GM19239 (cell line): ENCODE measurements at regions not wholly inside any gene's neighbourhood (a gene's known extent, or its start where the extent isn't known, plus 50 kb on each side); places are given as distances from the start of the nearest gene placed in this dataset.
"Not testable (repeated sequence)": the region's sequence is repeated elsewhere in the genome, so short reads cannot be mapped to it uniquely, and the experiment has no call there.

Experiments used
- DNase-seq: peaks from one replicate; pipeline ENCODE4 v3.0.0; 2011; ENCODE audit warnings: low spot score; ENCODE audit not compliant: insufficient read length
- FAIRE-seq: peaks from 2 replicates; lab custom pipeline; 2011; peaks lifted over from hg19 to GRCh38; lab: Jason Lieb, UNC

DNA sequence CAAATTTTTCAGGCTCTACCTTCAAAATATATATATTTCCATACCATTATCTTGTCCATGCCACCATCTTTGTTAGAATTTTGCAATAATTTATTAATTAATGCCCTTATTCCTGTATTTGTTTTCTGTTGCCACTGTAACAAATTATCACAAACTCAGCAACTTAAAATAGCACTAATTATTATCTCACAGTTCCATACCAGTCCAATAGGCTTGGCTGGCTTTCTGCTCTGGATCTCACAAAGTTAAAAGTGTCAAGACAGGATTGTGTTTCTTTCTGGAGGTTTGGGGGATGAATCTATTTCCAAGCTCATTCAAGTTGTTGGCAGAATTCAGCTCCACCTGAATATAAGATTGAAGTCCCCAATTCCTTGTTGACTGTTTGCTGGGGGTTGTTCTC, 58.6 kb upstream of the SLC38A4 start:
- DNase-seq (no peak), FAIRE-seq (no peak)

DNA sequence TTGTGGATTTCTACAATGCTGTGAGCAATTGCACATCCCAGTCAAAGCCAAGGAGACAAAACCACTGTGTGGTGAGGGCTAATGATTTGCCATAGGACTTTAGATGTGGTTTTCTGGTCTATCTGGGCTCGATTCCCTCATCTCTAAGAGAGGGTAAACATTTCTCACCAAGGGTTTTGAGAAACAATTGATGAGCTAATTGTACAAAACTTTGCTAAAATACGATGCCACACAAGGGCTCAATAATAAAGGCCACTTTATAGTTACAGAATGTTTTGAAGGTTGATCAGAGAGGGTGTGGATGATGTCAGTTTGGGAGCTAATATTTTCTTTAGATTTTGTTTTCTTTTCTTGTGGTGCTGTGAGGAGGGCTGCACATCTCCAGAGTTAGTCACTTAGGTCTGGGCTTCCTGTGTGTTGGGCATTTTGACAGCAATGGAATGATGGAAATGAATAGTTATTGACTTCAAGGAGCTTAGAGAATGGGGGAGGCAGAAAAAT, 60.8 kb upstream of the SLC38A4 start:
- DNase-seq = no peak
- FAIRE-seq = no peak

DNA sequence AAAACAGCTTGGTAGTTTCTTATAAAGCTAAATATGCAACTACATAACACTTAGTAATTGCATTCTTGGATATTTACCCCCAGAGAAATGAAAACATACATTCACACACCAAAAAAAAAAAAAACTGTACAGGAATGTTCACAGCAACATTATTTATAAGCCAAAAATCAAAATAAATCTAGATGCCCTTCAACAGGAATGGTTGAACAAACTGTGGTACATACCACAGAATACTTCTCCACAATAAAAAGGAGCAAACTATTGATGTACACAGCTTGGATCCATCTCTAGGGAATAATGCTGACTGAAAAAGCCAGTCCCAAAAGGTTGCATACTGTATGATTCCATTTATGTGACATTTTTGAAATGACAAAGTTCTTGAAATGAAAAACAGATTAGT, 62.1 kb upstream of the SLC38A4 start:
- DNase-seq = no peak

DNA sequence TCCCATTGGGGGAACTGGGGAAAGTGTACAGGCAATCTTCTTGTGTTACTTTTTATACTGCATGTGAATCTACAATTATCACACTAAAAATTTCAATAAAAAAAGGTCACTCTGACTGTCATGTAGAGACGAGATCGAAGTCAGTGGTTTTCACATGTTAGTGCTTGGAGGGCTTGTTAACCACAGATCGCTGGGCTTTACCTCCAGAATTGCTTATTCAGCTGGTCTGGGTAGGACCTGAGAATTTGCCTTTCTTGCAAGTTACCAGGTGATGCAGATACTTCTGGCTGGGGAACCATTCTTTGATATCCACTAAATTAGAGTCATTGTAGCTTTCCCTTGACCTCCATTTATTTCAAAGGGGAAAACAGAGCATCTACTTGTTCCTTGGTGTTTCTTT, 62.8 kb upstream of the SLC38A4 start:
- DNase-seq (no peak), FAIRE-seq (no peak)

More for the DNA sequence above, 62.1 kb upstream of the SLC38A4 start:
- FAIRE-seq = no peak

DNA sequence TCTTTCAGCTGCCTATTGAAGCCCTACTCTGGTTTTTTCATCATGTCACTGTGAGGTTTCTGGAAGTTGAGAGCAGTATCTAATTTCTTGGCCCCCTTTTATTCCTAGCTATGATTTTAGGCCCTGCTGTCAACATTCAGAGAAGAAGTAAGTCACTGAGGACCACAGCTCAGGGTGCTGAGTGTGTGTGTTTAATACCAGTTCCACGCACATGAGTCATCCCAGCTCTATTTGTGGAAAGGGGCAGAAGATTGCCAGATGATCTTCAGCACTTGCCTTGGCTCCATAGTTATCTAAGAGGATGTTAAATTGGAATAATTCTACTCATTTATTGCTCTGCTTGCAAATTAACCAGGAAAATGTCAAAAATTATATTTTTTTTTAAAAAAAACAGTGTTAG, 65.5 kb upstream of the SLC38A4 start:
- DNase-seq = no peak
- FAIRE-seq = no peak

DNA sequence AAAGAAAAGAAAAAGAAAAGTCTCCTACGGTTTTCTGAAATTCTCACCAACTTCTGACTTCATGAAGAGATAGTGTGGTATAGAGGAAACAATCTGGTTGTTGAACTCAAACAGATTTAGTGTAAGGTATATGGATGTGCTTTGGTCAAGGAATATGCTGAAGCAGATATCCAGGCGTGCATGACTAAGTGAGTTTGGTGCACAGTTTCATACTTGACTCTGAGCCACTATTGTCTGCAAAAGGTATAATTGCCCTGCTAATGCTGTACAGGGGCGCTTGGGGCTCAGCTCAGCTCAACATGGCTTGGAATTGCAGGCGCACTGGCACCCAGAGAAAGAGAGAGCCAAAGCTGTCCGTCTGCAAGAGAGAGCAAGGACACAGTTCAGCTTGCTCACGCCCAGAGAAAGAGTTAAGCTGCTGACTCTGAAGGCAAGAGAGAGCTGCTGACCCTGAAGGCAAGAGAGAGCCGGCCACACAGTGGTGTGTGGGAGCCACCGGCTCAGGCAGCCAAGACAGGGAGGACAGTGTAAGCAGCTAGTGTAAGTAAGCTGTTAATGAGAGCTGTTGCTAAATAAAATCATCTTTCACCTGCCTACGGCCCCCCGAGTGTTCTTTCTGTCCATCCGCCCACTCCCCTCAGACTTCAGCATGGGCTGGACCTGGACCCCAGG, 66.4 kb upstream of the SLC38A4 start:
- DNase-seq = no peak
- FAIRE-seq = no peak

DNA sequence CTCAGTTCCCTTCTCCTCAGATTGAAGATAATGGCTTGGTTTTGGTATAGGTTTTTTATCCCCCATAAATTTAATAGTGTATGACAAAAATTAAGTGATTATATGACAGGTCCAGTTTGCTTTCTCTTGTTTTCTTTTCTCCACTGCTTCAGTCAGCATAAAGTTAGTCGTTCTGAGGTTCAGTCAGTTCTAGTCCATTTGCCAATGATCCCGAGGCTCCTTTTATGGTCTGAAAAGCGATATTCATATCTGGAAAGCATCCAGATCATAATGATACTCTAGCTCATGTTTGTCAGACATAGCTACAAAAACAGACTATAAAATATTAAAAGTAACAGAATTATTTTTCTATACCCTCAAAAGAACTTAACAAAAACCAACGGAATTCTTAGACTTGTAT, 67.1 kb upstream of the SLC38A4 start:
- DNase-seq (no peak), FAIRE-seq (no peak)

DNA sequence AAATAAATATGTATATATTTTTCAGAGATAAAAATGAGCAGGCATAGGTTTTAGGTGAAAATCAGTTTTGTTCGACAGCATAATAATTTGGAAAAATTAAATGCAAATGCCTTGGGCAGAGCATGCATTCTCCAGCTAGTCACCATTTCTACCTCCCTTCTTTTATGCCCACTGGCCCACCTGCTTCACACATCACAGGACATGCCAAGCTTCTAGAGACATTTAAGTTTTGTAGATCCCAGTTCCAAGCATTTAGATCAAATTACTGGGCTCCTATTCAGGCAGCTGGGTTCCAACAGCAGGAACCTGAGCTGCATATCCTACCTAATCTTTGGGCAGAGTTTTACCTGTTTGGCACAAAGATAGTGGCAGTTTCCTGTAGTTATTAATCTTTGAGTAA, 67.6 kb upstream of the SLC38A4 start:
- no peak for FAIRE-seq
- no peak for DNase-seq

DNA sequence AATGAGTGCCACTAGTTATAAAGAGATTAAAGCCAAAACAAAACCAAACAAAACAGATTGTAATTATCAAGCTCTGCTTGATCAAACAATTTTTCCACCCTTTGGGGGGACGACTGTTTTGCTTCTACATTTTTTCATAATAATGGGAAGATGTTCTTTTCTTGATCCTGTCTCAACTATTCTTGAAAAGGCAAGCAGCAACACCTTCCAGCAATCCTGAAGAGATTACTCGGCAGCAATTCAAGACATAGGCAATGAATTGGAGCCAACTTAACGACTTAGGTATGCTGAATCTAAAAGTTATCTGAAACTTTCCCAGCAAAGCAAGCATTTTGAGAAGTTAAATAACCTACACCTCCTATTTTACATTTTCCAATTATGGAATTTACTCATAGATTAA, 69.9 kb upstream of the SLC38A4 start:
- no peak for FAIRE-seq
- DNase-seq = no peak

DNA sequence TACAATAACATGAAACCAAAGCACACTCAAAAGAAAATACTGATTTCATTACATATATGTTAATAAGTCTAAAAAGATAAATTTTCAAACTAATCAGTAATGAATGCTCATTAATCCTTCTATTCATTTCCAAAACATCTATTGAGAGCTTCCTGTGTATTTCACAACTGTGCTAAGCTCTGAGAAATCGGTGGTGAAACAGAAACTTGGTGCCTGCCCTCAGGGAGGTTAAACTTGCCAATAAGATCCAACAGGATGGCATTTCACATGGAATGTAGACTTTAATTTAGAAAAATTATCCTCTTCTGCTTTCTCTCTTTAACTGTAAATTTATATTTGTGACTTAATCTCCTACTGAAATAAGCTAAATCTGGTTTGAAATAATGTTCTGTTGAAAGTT, 70.9 kb upstream of the SLC38A4 start:
- DNase-seq (no peak), FAIRE-seq (no peak)

DNA sequence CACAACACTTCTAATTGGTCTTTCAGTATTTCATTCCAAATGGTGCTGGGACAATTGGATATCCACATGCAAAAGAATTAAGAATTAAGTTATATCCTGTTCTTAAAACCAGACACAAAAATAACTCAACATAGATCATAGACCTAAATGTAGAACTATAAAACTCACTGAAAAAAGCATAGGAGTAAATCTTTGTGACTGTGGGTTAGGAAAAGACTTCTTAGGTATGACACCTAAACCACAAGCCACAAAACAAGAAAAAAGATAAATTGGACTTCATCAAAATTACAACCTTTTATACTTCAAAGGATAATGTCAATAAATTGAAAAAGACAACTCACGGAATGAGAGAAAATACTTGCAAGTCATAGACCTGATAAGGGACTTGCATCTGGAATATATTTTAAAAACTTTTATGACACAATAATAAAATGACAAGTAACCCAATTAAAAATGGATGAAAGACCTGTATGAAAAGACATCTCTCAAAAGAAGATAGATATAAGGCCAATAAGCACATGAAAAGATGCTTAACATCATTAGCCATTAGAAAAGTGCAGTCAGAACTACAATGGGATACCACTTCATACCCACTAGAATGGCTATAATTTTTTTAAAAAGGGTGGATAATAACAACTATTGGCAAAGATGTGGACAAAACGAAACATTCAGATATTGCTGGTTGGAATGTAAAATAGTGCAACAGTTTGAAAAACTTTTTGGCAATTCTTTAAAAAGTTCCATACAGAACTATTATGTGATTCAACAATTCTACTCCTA, 72.5 kb upstream of the SLC38A4 start:
- DNase-seq (no peak), FAIRE-seq (no peak)

DNA sequence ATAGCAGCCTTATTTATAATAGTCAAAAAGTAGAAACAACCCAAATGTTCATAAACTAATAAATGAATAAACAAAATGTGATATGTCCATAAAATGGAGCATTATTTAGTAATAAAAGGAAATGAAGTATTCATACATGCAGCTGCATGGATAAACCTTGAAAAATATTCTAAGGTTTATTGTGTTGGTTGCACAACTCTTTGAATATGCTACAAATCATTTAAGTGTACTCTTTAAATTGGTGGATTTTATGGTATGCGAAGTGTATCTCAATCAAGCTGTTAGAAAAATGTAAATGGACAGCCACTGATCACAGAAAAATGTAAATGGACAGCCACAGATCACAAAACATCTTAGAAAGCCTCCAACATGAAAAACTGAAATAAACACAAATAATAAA, 73.2 kb upstream of the SLC38A4 start:
- FAIRE-seq = no peak
- DNase-seq = no peak

DNA sequence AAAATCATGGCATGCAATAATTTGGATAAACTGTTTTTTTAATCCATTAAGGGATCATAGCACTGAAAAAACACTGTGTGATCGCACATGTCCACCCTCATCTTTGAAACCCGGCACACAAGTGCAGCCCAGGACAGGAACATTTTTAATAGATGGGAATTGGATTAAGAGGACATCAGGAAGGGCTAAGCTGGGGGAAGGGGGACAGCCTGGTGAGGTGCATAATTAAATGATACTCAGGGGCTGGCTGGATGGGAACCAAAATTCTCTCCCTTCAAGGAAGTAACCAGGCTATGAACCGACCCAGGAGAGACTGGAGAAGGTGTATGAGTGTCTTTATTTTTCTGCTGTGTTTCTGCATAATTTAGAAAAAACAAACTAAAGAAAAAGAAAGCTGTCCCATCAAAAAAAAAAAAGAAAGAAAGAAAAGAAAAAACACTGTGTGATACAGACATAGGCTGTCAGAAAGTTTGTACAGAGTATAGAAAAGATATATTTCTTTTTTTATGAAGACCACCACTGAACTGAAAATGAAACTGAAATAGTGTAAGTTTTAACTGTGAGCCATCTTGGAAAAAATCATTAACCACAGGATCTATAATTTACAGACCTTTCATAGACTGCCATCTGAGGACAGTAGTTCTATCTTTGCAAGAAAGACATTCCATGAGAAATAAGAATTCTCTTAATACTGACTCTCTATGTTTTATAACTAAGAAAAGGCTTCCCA, 75.1 kb upstream of the SLC38A4 start:
- DNase-seq = no peak
- FAIRE-seq = no peak

DNA sequence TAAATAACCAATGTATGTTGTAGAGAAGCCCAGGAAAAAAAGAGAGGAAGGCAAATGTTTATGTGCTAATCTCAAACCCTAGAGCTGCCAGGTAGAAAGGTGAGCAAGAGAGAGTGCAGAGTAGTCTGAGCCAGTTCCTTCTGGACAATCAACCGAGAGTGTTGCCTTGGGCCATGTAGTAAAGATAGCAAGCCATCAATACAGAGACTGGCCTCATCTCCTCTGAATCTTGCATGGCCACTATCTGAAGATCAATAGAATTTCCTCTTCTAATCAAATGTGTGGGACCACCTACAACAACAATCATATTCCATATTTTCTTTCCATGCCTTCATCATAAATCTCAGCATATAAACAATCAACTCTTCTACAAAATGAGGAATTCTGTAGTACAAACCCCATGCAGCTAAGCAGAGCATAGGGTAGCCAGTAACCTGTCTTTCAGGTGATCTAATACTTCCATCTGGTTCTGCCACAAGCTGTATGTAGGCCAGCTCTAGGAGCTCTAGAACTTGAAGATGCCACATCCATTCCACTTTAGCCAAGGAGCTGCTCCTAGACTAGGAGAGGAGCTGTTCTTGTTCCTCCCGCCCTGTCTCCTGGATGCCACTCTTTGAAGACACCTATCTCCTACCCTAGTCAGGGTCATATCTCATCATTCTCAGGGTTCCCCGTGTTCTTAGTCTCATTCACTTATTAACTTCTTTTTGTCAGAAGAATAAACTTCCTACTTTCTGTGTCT, 75.8 kb upstream of the SLC38A4 start:
- FAIRE-seq (no peak), DNase-seq (no peak)

DNA sequence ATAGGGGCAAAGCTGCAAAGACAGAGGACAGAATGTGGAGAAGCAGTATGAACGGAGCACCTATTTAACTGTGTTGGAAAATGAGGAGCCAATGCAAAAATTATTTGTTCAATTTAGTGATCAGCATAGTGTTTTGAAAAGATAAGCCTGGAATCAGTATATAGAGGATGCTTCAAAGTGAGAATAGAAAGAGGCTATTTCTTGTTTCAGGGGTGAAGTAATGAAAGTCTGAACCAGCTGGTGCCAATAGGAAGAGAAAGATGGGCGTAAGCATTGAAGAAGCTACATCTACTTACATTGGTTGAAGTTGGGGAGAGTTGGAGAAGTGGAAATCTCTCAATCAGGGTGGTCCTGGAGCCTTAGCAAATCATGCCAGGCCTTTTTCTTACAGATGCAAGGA, 77.3 kb upstream of the SLC38A4 start:
- DNase-seq = no peak
- FAIRE-seq = no peak

DNA sequence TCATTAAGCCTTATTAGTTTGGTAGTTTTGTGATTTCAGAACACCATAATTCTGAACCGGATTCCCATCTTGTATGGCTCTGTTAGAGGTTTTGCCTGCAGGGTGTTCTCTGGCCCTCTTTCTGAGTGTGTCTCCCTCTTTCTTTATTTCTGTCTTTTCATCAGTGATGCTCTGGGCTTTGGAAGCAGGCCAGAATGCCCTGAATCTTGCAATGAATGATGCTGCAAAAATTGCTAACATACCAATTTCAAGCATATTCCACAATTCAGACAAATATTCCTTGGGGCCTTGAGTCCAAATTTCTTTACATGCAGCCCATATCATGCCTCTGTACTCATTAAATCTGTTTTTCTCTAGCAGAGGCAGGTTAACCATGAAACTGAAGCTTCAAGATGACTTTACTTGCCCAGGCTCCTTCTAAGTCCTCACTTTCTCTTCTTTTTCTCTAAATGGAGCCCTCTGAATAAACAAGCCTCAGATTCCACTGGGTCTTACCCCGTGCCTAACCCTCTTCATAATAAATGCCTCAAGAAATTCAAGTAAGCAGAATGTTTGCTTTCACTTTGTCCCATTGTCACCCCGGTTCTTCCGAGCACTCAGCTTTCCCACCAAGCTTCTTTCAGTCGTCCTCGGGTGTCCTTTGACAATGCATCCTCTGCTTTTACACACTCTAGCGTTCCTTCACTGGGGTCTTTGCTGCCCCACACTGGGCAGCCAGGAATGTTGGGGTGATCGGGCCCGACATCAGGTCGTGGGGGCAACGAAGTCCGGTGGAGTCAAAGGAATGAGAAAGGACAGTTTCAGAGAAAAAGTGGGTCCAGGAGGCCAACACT, 78.8 kb upstream of the SLC38A4 start:
- DNase-seq (no peak), FAIRE-seq (no peak)

DNA sequence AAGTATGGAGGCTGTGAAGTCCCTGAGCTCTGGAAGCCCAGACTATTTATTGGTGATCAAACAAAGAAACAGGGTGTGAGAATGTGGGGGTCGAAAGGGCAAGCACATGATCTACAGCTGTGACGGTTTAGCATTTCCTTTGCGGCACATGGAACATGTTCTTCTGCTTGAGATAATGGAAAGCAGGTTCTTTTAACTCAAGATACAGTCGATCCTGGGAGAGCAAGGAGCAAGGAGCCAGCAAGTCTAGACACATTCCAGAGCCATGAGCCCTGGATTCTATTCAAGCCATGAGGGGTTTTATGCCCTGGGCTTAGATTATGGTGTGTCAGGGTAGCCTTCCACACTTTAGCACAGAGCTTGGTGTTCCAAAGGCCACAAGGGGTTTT, 79.4 kb upstream of the SLC38A4 start:
- DNase-seq, FAIRE-seq: not testable (repeated sequence)

DNA sequence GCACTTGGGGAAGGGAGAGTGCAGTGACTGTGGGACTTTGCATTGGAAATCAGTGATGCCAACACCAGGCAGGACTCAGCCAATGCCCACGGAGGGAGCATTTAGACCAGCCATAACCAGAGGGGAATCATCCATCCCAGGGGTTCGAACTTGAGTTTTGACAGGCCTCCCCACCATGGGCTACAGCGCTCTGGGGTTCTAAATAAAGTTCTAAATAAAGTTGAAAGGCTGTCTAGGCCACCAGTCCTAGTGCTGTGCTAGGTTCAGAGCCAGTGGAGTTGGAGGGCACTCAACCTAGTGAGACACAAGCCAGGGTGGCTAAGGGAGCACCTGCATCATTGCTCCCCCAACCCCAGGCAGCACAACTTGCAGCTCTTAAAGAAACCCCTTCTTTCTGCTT, 82.0 kb upstream of the SLC38A4 start:
- DNase-seq = no peak
- FAIRE-seq = no peak

DNA sequence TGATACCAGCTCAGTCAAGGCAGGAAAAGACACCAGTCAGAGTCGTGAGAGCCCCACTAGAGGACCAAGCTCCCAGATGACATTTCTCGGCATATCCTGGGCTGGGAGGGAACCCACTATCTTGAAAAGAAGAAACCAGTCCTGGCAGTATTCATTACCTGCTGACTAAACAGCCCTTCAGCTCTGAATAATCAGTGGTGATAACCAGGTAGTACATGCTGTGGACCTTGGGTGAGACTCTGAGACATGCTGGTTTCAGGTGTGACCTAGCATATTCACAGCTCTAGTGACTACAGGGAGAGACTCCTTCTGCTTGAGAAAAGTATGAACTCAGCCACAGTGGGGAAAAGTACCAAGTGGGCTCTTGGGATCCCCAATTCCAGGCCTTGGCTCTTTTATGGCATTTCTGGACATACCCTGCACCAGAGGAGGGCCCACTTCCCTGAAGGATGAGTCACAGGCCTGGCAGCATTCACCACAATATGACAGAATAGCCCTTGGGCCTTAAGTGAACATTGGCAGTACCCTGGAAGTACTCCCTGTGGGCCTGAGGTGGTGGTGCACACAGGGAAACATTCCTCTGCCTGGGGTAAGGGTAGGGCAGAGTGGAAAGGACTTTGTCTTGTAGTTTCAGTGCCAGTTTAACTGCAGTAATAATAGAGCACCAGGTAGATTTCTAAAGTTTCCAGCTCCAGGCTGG, 82.6 kb upstream of the SLC38A4 start:
- FAIRE-seq = no peak
- DNase-seq = no peak
